VCaP (cell line): ENCODE measurements at regions not wholly inside any gene's neighbourhood (a gene's known extent, or its start where the extent isn't known, plus 50 kb on each side); places are given as distances from the start of the nearest gene placed in this dataset.

Source experiments
- H3K27ac ChIP-seq: fragments of 450-650 bp; 2 replicates; pipeline ENCODE4 v1.5.1; 2017
- CTCF ChIP-seq: fragments of 450-650 bp; conservative IDR thresholded peaks from 2 replicates; pipeline ENCODE4 v1.5.1; 2017; ENCODE audit warnings: mild to moderate bottlenecking, moderate library complexity

- no peak overlapping the region for H3K27ac ChIP-seq
- no peak for TF ChIP-seq CTCF
These were observed 221.5 kb upstream of the G2E3 start for GRCh38 chr14:30337456-30337855.

- TF ChIP-seq CTCF = no peak
- no peak overlapping the region for H3K27ac ChIP-seq
These were observed 219.6 kb upstream of the G2E3 start for GRCh38 chr14:30339311-30339901.

GRCh38 chr14:30340495-30340894 is 218.5 kb upstream of the G2E3 start:
- no peak overlapping the region for H3K27ac ChIP-seq
- no peak for TF ChIP-seq CTCF

GRCh38 chr14:30345511-30345910 is 213.4 kb upstream of the G2E3 start:
- no peak for TF ChIP-seq CTCF
- no peak overlapping the region for H3K27ac ChIP-seq

GRCh38 chr14:30348445-30348844 is 210.5 kb upstream of the G2E3 start:
- no peak overlapping the region for H3K27ac ChIP-seq
- TF ChIP-seq CTCF = no peak

GRCh38 chr14:30349520-30349919 is 209.4 kb upstream of the G2E3 start:
- no peak for TF ChIP-seq CTCF

GRCh38 chr14:30354439-30354838 is 204.5 kb upstream of the G2E3 start:
- H3K27ac ChIP-seq = no peak overlapping the region
- TF ChIP-seq CTCF = no peak

More at GRCh38 chr14:30349520-30349919, 209.4 kb upstream of the G2E3 start:
- no peak overlapping the region for H3K27ac ChIP-seq
